ENCODE measurements at regions not wholly inside any gene's neighbourhood (a gene's known extent, or its start where the extent isn't known, plus 50 kb on each side); places are given as distances from the start of the nearest gene placed in this dataset.

DNA sequence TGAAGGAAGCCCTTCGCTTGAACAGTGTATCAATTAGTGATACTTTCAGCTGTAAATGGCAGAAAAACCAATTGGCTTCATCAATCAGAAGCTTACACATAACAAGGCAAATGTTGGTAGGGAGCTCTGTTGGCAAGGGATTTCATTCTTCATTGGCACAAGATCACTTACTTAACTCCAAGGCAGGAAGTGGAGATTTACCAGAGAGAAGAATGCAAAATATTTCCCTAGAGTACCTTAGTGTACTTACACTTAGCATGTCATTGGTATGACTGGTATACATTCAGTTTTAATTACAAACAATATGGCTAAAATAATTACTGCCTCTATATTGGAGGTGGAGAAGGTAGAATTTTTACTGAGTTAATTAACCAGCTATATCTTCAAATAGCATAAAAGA is 545.0 kb downstream of the GABRG1 start:
- TF ChIP-seq POLR2A (IDR thresholded peaks at IDR 0.05; ENCODE audit: low read depth) = no peak
- TF ChIP-seq, protein P1, sequence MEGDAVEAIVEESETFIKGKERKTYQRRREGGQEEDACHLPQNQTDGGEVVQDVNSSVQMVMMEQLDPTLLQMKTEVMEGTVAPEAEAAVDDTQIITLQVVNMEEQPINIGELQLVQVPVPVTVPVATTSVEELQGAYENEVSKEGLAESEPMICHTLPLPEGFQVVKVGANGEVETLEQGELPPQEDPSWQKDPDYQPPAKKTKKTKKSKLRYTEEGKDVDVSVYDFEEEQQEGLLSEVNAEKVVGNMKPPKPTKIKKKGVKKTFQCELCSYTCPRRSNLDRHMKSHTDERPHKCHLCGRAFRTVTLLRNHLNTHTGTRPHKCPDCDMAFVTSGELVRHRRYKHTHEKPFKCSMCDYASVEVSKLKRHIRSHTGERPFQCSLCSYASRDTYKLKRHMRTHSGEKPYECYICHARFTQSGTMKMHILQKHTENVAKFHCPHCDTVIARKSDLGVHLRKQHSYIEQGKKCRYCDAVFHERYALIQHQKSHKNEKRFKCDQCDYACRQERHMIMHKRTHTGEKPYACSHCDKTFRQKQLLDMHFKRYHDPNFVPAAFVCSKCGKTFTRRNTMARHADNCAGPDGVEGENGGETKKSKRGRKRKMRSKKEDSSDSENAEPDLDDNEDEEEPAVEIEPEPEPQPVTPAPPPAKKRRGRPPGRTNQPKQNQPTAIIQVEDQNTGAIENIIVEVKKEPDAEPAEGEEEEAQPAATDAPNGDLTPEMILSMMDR (IDR thresholded peaks at IDR 0.05) = no peak
- no peak for TF ChIP-seq POLR2AphosphoS5 (IDR thresholded peaks at IDR 0.05)
- TF ChIP-seq EP300 (IDR thresholded peaks at IDR 0.05) = no peak
